ENCODE measurements at regions not wholly inside any gene's neighbourhood (a gene's known extent, or its start where the extent isn't known, plus 50 kb on each side); places are given as distances from the start of the nearest gene placed in this dataset.

DNA sequence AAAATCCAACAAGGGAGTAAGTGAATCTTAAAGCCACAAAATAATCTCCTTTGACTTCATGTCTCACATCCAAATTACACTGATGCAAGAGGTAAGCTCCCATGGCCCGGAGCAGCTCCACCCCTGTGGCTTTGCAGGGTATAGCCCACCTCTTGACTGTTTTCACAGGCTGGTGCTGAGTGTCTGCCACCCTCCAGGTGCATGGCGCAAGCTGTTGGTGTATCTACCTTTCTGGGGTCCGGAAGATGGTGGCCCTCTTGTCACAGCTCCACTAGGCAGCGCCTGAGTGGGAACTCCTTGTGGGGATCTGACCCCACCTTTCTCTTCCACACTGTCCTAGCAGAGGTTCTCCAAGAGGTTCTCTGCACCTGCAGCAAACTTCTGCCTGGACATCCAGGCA lies 1051.1 kb upstream of the CDH6 start:
- TF ChIP-seq, protein P1, sequence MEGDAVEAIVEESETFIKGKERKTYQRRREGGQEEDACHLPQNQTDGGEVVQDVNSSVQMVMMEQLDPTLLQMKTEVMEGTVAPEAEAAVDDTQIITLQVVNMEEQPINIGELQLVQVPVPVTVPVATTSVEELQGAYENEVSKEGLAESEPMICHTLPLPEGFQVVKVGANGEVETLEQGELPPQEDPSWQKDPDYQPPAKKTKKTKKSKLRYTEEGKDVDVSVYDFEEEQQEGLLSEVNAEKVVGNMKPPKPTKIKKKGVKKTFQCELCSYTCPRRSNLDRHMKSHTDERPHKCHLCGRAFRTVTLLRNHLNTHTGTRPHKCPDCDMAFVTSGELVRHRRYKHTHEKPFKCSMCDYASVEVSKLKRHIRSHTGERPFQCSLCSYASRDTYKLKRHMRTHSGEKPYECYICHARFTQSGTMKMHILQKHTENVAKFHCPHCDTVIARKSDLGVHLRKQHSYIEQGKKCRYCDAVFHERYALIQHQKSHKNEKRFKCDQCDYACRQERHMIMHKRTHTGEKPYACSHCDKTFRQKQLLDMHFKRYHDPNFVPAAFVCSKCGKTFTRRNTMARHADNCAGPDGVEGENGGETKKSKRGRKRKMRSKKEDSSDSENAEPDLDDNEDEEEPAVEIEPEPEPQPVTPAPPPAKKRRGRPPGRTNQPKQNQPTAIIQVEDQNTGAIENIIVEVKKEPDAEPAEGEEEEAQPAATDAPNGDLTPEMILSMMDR (IDR thresholded peaks at IDR 0.05), result no peak
- no peak for TF ChIP-seq POLR2A (IDR thresholded peaks at IDR 0.05)
- TF ChIP-seq POLR2AphosphoS5 (IDR thresholded peaks at IDR 0.05), result no peak
